Ishikawa (cell line): ENCODE measurements at regions not wholly inside any gene's neighbourhood (a gene's known extent, or its start where the extent isn't known, plus 50 kb on each side); places are given as distances from the start of the nearest gene placed in this dataset.

Experiments used
- CREB1 ChIP-seq: IDR thresholded peaks from 2 replicates; pipeline ENCODE4 v1.6.1; 2012; ENCODE audit warnings: low read depth
- EGR1 ChIP-seq: IDR thresholded peaks from 2 replicates; pipeline ENCODE4 v1.6.1; 2012
- EP300 ChIP-seq: IDR thresholded peaks from 2 replicates; pipeline ENCODE4 v1.6.1; 2012; ENCODE audit warnings: borderline replicate concordance
- FOXM1 ChIP-seq: IDR thresholded peaks from 2 replicates; pipeline ENCODE4 v1.6.1; 2012; ENCODE audit warnings: low read depth, borderline replicate concordance
- MAX ChIP-seq: IDR thresholded peaks from 2 replicates; pipeline ENCODE4 v1.6.1; 2012
- NFIC ChIP-seq: IDR thresholded peaks from 2 replicates; pipeline ENCODE4 v1.6.1; 2012
- RAD21 ChIP-seq: IDR thresholded peaks from 2 replicates; pipeline ENCODE4 v1.6.1; 2012; ENCODE audit warnings: low read depth
- REST ChIP-seq: IDR thresholded peaks from 2 replicates; pipeline ENCODE4 v1.6.1; 2012; ENCODE audit warnings: low read depth, mild to moderate bottlenecking
- TAF1 ChIP-seq: IDR thresholded peaks from 2 replicates; pipeline ENCODE4 v1.6.1; 2012; ENCODE audit warnings: low read depth, mild to moderate bottlenecking
- TCF12 ChIP-seq: IDR thresholded peaks from 2 replicates; pipeline ENCODE4 v1.6.1; 2012; ENCODE audit warnings: low read depth
- TEAD4 ChIP-seq: IDR thresholded peaks from 2 replicates; pipeline ENCODE4 v1.6.1; 2012
- USF1 ChIP-seq: IDR thresholded peaks from 2 replicates; pipeline ENCODE4 v1.6.1; 2012
- YY1 ChIP-seq: IDR thresholded peaks from 2 replicates; pipeline ENCODE4 v1.6.1; 2012; ENCODE audit warnings: low read depth
- ZBTB7A ChIP-seq: IDR thresholded peaks from 2 replicates; pipeline ENCODE4 v1.6.1; 2012; ENCODE audit warnings: low read depth

GRCh38 chr5:117302949-117303348 lies 728.3 kb upstream of the SEMA6A start:
- TF ChIP-seq USF1 (no peak), NFIC (no peak), RAD21 (no peak), REST (no peak), FOXM1 (no peak), YY1 (no peak), EP300 (no peak), MAX (no peak), CREB1 (no peak), ZBTB7A (no peak), EGR1 (no peak), TAF1 (no peak), TEAD4 (no peak), TCF12 (no peak)
